ENCODE measurements at regions not wholly inside any gene's neighbourhood (a gene's known extent, or its start where the extent isn't known, plus 50 kb on each side); places are given as distances from the start of the nearest gene placed in this dataset.

- Histone ChIP-seq H4K20me1 (ENCODE audit: low read depth) (no peaks in the 10 kb centered on the region), H3K4me2 (no peak overlapping the region), H3K9ac (no peak overlapping the region), H3K27ac (no peak overlapping the region), H3K79me2 (ENCODE audit: low read depth) (no peaks in the 10 kb centered on the region), H2AFZ (replicated peaks) (no peak overlapping the region), H3K4me1 (peaks cover 7% of the 10 kb centered on the region), H3F3A (ENCODE audit: low read depth) (no peaks in the 10 kb centered on the region), H3K9me3 (ENCODE audit: low read depth) (no peaks in the 10 kb centered on the region), H3K27me3 (no peaks in the 10 kb centered on the region), H3K36me3 (no peaks in the 10 kb centered on the region), H3K4me3 (no peak overlapping the region)
- TF ChIP-seq EZH2phosphoT487 (IDR thresholded peaks at IDR 0.05) = no peak
- no peak for TF ChIP-seq CTCF (IDR thresholded peaks at IDR 0.05)
- TF ChIP-seq EZH2 (IDR thresholded peaks at IDR 0.05) = no peak
- Mint-ChIP-seq H3K4me3 (no peak overlapping the region), H3K4me1 (peaks cover 5% of the 10 kb centered on the region), H3K9me3 (no peaks in the 10 kb centered on the region), H3K27me3 (ENCODE audit: insufficient read depth, low read depth) (peaks cover 5% of the 10 kb centered on the region), H3K36me3 (no peaks in the 10 kb centered on the region), H3K27ac (no peak overlapping the region)
- DNase-seq (ENCODE audit: low spot score) = no peak
These were observed 143.4 kb downstream of the COL6A3 start for GRCh38 chr2:237270520-237270919.

- Histone ChIP-seq H3F3A (ENCODE audit: low read depth) (no peaks in the 10 kb centered on the region), H3K36me3 (no peaks in the 10 kb centered on the region), H3K9ac (no peak overlapping the region), H3K9me3 (ENCODE audit: low read depth) (no peaks in the 10 kb centered on the region), H3K27me3 (no peaks in the 10 kb centered on the region), H4K20me1 (ENCODE audit: low read depth) (no peaks in the 10 kb centered on the region), H2AFZ (replicated peaks) (no peak overlapping the region), H3K79me2 (ENCODE audit: low read depth) (no peaks in the 10 kb centered on the region), H3K4me3 (no peak overlapping the region), H3K4me1 (peaks cover 7% of the 10 kb centered on the region), H3K27ac (no peak overlapping the region), H3K4me2 (no peak overlapping the region)
- Mint-ChIP-seq H3K9me3 (peaks cover 5% of the 10 kb centered on the region), H3K36me3 (no peaks in the 10 kb centered on the region), H3K4me3 (no peak overlapping the region), H3K27ac (no peak overlapping the region), H3K27me3 (ENCODE audit: insufficient read depth, low read depth) (peaks cover 5% of the 10 kb centered on the region), H3K4me1 (peaks cover 5% of the 10 kb centered on the region)
- TF ChIP-seq EZH2 (IDR thresholded peaks at IDR 0.05) (no peak), CTCF (IDR thresholded peaks at IDR 0.05) (no peak), EZH2phosphoT487 (IDR thresholded peaks at IDR 0.05) (no peak)
- no peak for DNase-seq (ENCODE audit: low spot score)
These were observed 142.0 kb downstream of the COL6A3 start for GRCh38 chr2:237271698-237272652.

Data from neural progenitor cell (in vitro differentiated cells).